Right renal cortex interstitium (tissue), 3 donors: ENCODE measurements at regions not wholly inside any gene's neighbourhood (a gene's known extent, or its start where the extent isn't known, plus 50 kb on each side); places are given as distances from the start of the nearest gene placed in this dataset.
"Not testable (repeated sequence)": the region's sequence is repeated elsewhere in the genome, so short reads cannot be mapped to it uniquely, and the experiment has no call there.

Experiments
- DNase-seq, 3 donors: peaks; one replicate each; pipeline ENCODE4 v3.0.0-alpha.2; 2013; ENCODE audit warnings: low read depth in 3 of 3, low spot score in 2 of 3

DNA sequence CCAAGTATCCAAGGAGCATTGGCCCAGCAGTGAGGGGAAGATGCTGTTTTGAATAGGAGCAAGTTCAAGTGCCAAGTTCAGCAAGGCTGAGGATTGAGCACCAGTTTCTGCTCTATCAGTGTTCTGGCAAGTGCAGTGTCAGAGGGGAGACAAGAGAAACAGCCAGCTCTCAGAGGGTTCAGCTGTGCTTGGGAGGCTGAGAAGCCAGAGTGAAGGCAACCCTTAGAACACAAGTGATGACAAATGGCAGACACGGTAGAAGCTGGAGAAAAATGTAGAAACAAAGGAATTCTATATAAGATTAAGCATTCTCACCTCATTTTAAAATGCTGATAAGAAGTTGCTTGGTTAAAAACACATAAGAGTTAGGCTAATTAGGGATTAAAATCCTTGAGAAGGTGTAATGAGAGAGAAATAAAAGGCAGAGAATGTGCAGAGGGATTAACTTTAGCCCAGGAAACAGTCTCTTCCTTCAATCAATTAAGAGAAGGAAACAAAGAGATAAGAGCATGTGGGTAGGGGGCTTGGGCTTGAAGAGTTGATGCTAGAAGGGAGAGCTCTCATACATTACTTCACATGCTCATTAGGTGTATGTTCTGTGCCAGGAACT is 475.4 kb downstream of the AJAP1 start:
- no peak for DNase-seq

DNA sequence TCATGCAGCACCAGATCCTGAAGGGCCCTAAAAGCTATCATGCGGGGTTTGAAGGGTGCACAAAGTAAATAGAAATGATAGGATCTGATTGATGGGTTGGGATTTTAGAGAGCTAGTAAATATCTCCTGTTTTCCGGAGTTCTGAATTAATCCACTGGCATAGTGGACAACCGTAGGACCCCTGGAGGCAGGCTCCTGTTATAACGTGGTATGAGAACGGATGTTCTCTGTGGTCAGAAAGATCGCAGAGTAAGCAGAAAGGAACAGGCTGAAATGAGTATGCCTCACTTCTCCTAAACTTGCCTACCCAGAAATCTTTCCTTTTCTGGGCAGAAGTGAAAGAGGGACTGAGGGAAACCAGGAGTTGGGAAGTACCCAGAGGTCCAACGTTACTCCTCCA is 470.8 kb downstream of the AJAP1 start:
- no peak for DNase-seq

GRCh38 chr1:5120559-5120958 is 466.1 kb downstream of the AJAP1 start:
- DNase-seq = no peak

GRCh38 chr1:5119366-5120234 is 465.2 kb downstream of the AJAP1 start:
- no peak for DNase-seq

- not testable (repeated sequence) for DNase-seq
Observed at GRCh38 chr1:5118771-5119170, 464.4 kb downstream of the AJAP1 start.

DNA sequence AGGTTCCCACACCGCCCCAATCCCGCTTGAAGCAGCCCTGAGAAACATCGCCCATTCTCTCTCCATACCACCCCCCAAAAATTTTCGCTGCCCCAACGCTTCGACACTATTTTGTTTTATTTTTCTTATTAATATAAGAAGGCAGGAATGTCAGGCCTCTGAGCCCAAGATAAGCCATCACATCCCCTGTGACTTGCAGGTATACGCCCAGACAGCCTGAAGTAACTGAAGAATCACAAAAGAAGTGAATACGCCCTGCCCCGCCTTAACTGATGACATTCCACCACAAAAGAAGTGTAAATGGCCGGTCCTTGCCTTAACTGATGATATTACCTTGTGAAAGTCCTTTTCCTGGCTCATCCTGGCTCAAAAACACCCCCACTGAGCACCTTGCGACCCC is 463.9 kb downstream of the AJAP1 start:
- DNase-seq = not testable (repeated sequence)

- DNase-seq = no peak
Observed at GRCh38 chr1:5111581-5111980, 457.2 kb downstream of the AJAP1 start.

- DNase-seq = no peak
Observed at GRCh38 chr1:5110508-5110907, 456.1 kb downstream of the AJAP1 start.

- DNase-seq = no peak
Observed at GRCh38 chr1:5109633-5110032, 455.2 kb downstream of the AJAP1 start.

DNA sequence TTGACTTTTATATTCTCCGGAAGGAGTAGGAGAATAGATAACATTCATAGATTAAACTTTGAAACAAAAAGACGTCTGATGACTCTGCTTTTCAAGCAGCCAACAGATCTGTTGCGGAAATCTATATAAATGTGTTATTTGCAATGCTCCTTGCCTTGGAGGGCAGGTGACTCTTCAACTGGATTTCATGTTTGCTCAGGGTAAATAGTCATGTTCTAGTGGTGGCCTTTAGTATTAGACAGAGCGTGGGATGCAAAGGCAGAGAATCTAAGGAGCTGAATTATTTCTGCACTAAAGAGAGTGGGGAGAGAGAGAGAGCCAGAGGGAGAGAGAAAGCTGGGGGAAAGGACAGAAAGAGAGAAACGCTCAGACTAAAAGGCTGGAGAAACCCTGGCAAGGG is 454.3 kb downstream of the AJAP1 start:
- DNase-seq = no peak

GRCh38 chr1:5105744-5106143 is 451.3 kb downstream of the AJAP1 start:
- no peak for DNase-seq

- no peak for DNase-seq
Observed at GRCh38 chr1:5099558-5099957, 445.1 kb downstream of the AJAP1 start.

DNA sequence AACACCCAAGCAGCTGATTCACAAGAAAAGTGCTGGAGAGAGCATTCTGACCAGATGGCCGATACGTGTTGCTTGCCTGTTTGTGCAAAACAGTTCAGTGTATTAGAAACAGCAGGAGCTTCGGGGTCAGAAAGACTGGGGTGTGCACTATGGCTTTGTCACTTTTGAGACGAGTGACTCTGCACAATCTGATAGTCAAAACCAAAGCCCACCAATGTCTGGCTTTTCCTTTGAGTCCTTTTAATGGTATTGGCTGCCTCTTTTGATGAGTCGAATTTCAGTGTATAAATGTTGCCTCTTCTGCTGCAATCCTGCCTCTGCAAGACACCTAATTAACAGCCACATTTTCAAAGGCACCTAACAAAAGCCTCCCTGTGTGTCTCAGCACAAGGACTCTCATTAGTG is 444.6 kb downstream of the AJAP1 start:
- DNase-seq = no peak

DNA sequence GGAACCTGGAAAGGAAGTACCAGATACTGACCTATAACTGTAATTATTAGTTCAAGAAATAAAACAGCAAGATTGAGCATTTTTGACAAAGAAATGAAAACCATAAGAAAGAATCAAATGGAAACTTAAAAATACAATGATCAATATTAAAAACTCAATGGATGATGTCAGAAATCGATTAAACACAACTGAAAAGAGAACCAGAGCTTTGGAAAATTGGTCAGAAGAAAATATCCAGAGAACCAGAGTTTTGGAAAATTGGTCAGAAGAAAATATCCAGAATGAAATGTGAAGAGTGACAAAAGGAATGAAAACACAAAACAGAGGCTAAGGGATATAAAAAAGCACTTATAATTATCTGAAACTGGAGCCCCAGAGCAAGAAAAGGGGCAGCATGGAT is 438.6 kb downstream of the AJAP1 start:
- no peak for DNase-seq

- DNase-seq = no peak
Observed at GRCh38 chr1:5084676-5085075, 430.3 kb downstream of the AJAP1 start.

GRCh38 chr1:5067246-5067645 is 412.8 kb downstream of the AJAP1 start:
- DNase-seq = peak in 2 of 3 donors; percentile 5 to 27

- DNase-seq = no peak
Observed at GRCh38 chr1:5053744-5054143, 399.3 kb downstream of the AJAP1 start.

DNA sequence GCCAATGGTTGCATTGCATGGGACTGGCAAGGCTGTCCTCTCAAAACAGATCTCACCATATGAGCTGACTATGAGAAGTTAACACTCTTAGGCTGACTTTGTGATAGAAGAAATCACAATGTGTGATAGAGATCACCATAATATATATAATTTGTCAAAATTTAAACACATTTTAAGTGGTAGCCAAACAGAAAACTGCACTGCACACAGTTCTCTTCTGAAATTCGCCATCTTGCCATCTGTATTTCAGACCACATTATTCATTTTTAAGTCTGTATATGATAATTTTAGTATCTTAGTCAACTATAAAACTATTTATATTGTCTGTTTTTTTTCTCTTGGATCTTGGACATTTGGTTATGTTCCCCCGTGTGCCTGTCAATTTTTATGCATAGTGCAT is 374.7 kb downstream of the AJAP1 start:
- no peak for DNase-seq

- DNase-seq = no peak
Observed at GRCh38 chr1:5012249-5012648, 357.8 kb downstream of the AJAP1 start.

- no peak for DNase-seq
Observed at GRCh38 chr1:5010656-5011055, 356.2 kb downstream of the AJAP1 start.

GRCh38 chr1:5010236-5010635 is 355.8 kb downstream of the AJAP1 start:
- DNase-seq = no peak

- no peak for DNase-seq
Observed at GRCh38 chr1:5009376-5010065, 355.1 kb downstream of the AJAP1 start.
